SJCRH30 (cell line): ENCODE measurements at regions not wholly inside any gene's neighbourhood (a gene's known extent, or its start where the extent isn't known, plus 50 kb on each side); places are given as distances from the start of the nearest gene placed in this dataset.

ENCODE experiments used
- DNase-seq, 2 experiments: peaks; one replicate each; pipeline ENCODE4 v3.0.0-alpha.2; 2015 to 2020
- H3K27ac ChIP-seq: fragments of 250-450 bp; sonication (Bioruptor Pico); 2 replicates; pipeline ENCODE4 v1.5.1; 2020; ENCODE audit warnings: mild to moderate bottlenecking, moderate library complexity
- H3K27me3 ChIP-seq: fragments of 250-450 bp; sonication (Bioruptor Pico); 2 replicates; pipeline ENCODE4 v1.5.1; 2020; ENCODE audit warnings: mild to moderate bottlenecking, moderate library complexity
- H3K36me3 ChIP-seq: fragments of 250-450 bp; sonication (Bioruptor Pico); 2 replicates; pipeline ENCODE4 v1.5.1; 2020; ENCODE audit warnings: mild to moderate bottlenecking, moderate library complexity
- H3K4me1 ChIP-seq: fragments of 250-450 bp; sonication (Bioruptor Pico); 2 replicates; pipeline ENCODE4 v1.5.1; 2020; ENCODE audit warnings: mild to moderate bottlenecking, moderate library complexity
- H3K4me3 ChIP-seq: fragments of 250-450 bp; sonication (Bioruptor Pico); 2 replicates; pipeline ENCODE4 v1.5.1; 2020; ENCODE audit warnings: mild to moderate bottlenecking, moderate library complexity
- H3K9me3 ChIP-seq: fragments of 250-450 bp; sonication (Bioruptor Pico); replicated peaks from 2 replicates; pipeline ENCODE4 v1.5.1; 2020; ENCODE audit warnings: mild to moderate bottlenecking, moderate library complexity

DNA sequence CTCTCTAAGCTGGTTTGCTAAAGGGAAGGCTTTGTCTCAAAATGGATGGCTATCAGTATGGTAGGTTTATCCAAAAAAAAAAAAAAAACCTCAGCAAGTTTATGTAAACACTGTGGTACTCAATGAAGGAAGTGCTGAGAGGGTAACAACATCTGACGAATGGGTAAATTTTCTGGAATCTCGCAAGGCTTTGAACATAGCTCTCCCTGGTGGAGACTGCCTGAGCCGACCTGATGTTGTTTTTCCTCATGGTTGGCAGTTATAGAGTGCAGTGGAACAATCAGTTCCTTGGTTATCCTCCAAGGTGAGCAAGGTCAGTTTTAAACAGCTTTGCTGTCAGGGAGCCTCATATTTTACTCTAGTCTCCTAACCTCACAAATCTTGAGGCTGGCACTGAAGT, 94.6 kb downstream of the ZPLD1 start:
- Histone ChIP-seq H3K9me3 (no peaks in the 10 kb centered on the region), H3K27ac (no peak overlapping the region), H3K36me3 (no peaks in the 10 kb centered on the region), H3K4me1 (peaks cover 13% of the 10 kb centered on the region), H3K4me3 (no peak overlapping the region), H3K27me3 (no peaks in the 10 kb centered on the region)
- peak; percentile 13 to 56 for DNase-seq

DNA sequence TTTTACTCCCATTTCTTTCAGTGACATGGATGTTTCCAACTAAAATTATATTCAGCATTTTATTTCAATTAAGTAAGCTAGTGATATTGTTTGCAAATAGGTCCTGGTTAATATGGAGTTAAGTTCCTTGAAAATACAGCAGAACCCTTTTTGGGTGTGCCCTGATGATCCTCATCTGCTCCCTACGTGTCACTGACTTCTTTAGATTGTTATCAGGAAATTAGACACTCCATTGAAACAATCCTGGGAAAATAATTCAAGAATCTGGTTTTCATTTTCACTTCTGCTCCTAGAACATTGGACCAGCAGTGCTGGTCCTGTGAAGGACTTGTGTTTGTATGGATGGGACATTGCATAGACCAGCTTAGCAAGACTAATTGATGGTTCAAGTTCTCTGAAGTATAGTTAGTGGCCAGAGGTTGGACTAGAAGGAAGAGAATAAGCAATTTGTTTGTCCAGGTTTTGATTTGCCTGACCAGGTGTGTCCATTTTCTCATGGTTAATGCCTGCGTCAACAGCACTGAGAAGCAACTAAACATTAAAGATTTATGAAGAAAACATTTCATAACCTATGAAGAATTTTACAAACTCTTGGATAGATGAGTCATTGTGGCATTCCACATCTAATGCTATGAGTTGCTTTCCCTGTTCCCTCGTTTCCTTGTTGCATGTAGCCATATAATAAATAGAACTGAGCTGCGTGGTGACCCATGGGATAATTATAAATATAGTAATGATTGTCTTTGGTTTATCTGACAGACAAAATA, 95.8 kb downstream of the ZPLD1 start:
- Histone ChIP-seq H3K27ac (no peak overlapping the region; the same call in 1 of the 2 replicates), H3K27me3 (no peaks in the 10 kb centered on the region), H3K36me3 (no peaks in the 10 kb centered on the region), H3K9me3 (no peaks in the 10 kb centered on the region), H3K4me1 (peaks cover 13% of the 10 kb centered on the region), H3K4me3 (no peak overlapping the region)
- DNase-seq = peak in 1 of 2 experiments; percentile 38

DNA sequence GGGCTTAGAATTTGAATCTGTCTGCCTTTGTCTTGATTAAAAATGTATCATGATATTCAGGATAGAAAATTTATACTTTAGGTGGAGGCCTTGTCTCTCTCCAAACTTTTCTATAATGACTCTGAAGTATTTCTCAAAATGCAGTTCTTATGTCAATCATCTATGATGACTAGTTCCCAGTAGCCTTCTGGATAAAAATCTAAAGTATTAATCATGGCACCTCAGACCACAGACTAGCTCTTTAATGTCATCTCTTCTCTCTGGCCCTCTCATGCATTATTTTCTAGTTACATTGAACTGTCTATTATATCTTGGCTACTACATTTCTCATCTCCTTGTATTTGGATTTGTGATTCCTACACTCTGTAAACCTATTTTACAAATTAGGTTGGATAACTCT, 96.9 kb downstream of the ZPLD1 start:
- Histone ChIP-seq H3K27ac (no peak overlapping the region), H3K9me3 (no peaks in the 10 kb centered on the region), H3K36me3 (no peaks in the 10 kb centered on the region), H3K4me1 (peaks cover 13% of the 10 kb centered on the region), H3K27me3 (no peaks in the 10 kb centered on the region), H3K4me3 (no peak overlapping the region)
- DNase-seq = no peak

DNA sequence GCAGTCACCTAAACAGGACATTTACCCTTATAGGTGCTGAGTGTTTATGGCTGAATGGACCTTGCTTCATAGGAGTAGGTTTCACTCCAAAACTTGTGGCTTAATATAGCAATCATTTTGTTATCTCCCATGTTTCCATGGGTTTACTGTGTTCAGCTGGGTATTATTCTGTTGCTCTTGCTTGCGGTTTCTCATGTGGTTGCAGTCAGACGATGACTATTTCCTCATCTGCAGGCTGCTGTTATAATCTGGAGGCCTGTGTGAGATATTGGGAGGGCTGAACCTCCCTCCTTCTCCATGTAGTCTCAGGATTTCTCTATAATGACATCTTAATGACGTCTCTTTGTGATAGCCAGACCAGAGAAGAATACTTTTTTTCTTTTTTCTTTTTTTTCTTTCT, 98.1 kb downstream of the ZPLD1 start:
- no peaks in the 10 kb centered on the region for H3K27me3 ChIP-seq
- H3K9me3 ChIP-seq = no peaks in the 10 kb centered on the region
- no peak for DNase-seq
- H3K27ac ChIP-seq = no peak overlapping the region
- no peak overlapping the region for H3K4me3 ChIP-seq
- H3K4me1 ChIP-seq = peaks cover 13% of the 10 kb centered on the region
- no peaks in the 10 kb centered on the region for H3K36me3 ChIP-seq

DNA sequence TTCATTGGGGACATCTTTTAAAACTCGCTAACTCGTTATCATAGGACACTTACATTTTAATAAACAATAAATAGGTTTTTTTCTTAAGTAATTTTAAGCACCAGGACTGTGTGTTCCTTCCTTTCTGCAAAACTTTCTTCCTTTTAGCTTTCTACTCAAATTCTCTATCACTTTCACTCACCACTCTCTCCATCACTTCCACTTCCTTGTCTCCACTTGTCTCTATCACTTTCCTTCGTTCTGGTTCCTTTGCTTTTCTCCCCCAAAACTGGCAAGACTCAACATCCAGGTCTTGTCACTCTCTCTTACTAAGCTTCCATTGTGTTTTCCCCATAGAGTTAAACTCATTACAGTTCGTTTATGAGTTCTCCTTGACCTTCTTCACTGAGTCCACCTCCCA, 99.0 kb downstream of the ZPLD1 start:
- Histone ChIP-seq H3K4me1 (peaks cover 13% of the 10 kb centered on the region), H3K27me3 (no peaks in the 10 kb centered on the region), H3K27ac (no peak overlapping the region), H3K9me3 (no peaks in the 10 kb centered on the region), H3K4me3 (no peak overlapping the region), H3K36me3 (no peaks in the 10 kb centered on the region)
- DNase-seq = no peak

DNA sequence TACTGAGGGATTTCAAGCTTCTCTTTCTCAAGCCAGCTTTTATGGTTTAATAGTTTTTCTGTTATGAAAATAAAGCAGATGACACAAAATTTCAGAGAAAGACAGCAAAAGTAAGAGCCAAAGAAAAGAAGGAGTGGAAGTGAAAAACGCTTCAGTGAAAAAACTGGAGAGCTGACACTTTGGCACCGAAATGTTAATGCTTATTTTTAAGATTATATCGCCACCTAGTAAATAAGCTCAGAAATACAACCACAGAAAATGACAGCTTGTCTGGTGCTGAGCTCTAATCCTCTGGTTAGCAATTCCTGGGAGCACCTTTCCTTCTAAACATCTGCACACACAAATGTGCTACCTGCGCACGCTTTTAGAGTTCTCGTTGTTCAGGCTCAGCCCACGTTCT, 101.6 kb downstream of the ZPLD1 start:
- H3K4me1 ChIP-seq = no peaks in the 10 kb centered on the region
- no peak overlapping the region for H3K4me3 ChIP-seq
- DNase-seq = peak in 1 of 2 experiments; percentile 70
- no peaks in the 10 kb centered on the region for H3K36me3 ChIP-seq
- H3K9me3 ChIP-seq = no peaks in the 10 kb centered on the region
- no peak overlapping the region for H3K27ac ChIP-seq
- H3K27me3 ChIP-seq = no peaks in the 10 kb centered on the region

DNA sequence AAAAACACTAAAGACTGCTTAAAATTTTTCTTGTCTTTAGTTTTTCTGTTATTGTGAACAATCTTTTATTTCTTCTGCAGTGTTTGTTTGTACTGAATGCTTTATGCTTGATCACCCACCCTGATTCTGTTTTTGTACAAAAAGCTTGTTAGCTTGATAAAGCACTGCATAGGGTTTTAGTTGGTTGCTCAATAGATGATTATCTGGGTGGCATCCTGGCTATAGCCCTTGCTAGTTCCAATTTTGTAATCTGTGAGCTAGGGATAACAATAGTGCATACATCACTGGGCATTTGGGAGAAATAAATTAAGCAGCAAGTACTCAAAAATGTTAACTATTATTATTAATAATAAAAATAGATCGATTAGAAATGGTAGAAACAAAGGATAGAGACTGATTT, 102.3 kb downstream of the ZPLD1 start:
- no peaks in the 10 kb centered on the region for H3K36me3 ChIP-seq
- no peaks in the 10 kb centered on the region for H3K4me1 ChIP-seq
- DNase-seq = no peak
- H3K4me3 ChIP-seq = no peak overlapping the region
- H3K9me3 ChIP-seq = no peaks in the 10 kb centered on the region
- no peak overlapping the region for H3K27ac ChIP-seq
- H3K27me3 ChIP-seq = no peaks in the 10 kb centered on the region

DNA sequence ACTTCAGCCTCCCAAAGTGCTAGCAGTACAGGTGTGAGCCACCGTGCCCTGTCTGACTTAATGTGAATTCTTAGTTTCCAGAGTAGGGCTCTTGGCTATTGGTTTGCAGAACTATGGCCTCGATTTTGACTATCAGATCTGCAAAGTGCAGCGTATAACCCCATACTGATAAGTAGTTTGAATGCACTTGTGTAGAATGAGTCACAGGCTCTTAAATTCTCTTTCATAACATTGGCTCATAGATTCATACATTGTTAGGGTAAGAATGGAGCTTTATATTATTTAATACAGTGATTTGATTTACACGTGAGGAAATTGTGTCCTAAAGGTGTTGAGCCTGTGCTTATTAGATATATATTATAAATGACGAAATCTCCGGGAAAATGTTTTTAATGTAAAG, 109.9 kb downstream of the ZPLD1 start:
- H3K27me3 ChIP-seq = no peaks in the 10 kb centered on the region
- no peak for DNase-seq
- H3K27ac ChIP-seq = no peak overlapping the region
- H3K4me1 ChIP-seq = no peaks in the 10 kb centered on the region
- no peaks in the 10 kb centered on the region for H3K9me3 ChIP-seq
- no peak overlapping the region for H3K4me3 ChIP-seq
- H3K36me3 ChIP-seq = no peaks in the 10 kb centered on the region

DNA sequence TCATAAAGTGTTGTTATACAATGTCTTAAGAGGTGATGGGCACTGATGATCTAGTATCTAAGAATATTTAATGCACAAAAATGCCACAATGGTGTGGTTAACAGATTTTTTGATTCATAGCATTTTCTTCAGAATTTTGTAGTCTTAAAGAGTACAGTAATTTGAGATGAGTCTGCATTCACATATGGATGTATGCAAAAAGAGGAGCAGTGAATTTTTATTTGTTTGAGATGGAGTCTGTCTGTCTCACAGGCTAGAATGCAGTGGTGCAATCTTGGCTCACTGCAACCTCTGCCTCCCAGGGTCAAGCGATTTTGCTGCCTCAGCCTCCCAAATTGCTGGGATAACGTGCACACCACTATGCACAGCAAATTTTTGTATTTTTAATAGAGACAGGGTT, 110.5 kb downstream of the ZPLD1 start:
- Histone ChIP-seq H3K4me3 (no peak overlapping the region), H3K4me1 (no peaks in the 10 kb centered on the region), H3K27ac (no peak overlapping the region), H3K36me3 (no peaks in the 10 kb centered on the region), H3K27me3 (no peaks in the 10 kb centered on the region), H3K9me3 (no peaks in the 10 kb centered on the region)
- DNase-seq = no peak

DNA sequence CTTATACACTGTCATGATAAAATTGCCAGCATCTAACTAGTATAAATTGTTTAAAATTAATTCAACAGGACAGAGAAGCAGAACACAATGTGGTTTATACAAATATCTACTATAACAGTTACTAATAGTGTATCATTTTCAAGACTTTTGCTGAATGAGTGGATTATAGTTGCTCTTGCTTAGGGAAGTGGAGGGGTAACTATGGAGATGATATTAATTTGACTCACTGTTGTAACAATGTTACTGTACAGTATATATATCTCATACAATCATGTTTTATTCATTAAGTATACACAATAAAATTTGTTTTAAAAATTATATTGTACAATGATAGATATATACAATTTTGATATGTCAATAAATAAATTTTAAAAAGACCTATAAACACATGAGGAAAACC, 119.1 kb downstream of the ZPLD1 start:
- Histone ChIP-seq H3K36me3 (no peaks in the 10 kb centered on the region), H3K4me3 (no peak overlapping the region), H3K27ac (no peak overlapping the region), H3K27me3 (no peaks in the 10 kb centered on the region), H3K9me3 (no peaks in the 10 kb centered on the region), H3K4me1 (no peaks in the 10 kb centered on the region)
- DNase-seq = no peak

DNA sequence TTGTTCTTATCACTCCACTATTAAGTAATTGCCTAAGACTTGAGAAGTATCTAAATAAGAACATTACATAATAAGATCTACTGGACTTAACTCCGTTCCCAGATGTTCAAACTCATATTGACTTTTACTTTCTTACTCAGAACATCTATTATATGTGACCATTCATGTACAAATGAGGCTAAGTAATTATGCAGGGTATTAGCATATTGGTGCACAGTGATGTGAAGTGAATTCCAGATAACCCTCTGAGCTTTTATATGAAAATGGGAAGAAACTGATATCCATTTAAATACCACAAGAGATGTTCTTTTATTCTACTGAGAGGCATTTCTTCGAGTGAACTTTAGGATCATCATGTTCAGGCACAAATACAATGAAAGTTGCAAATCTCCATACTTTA, 135.7 kb downstream of the ZPLD1 start:
- Histone ChIP-seq H3K4me1 (no peaks in the 10 kb centered on the region), H3K27ac (no peak overlapping the region), H3K4me3 (no peak overlapping the region), H3K36me3 (no peaks in the 10 kb centered on the region), H3K9me3 (no peaks in the 10 kb centered on the region), H3K27me3 (no peaks in the 10 kb centered on the region)
- no peak for DNase-seq

DNA sequence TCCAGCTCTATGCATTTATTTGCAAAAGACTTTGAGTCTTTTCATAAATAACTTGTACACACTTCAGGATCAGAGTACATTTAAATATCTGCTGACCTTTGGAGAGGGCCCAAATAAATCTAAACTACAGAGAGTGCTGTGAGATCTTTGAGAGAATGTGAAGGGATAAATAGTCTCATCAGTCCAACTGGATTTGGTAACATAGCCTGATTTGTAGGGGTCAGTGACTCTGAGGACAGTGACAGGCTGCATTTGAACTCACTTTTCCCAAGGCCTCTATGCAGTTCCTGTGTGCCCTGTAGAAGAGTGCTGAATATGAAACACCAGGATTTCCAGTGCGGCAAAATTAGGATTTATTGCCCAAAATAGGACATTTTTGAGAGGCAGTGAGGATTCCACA, 136.2 kb downstream of the ZPLD1 start:
- no peak overlapping the region for H3K4me3 ChIP-seq
- H3K27me3 ChIP-seq = no peaks in the 10 kb centered on the region
- no peaks in the 10 kb centered on the region for H3K36me3 ChIP-seq
- DNase-seq = no peak
- no peaks in the 10 kb centered on the region for H3K9me3 ChIP-seq
- no peaks in the 10 kb centered on the region for H3K4me1 ChIP-seq
- H3K27ac ChIP-seq = no peak overlapping the region

DNA sequence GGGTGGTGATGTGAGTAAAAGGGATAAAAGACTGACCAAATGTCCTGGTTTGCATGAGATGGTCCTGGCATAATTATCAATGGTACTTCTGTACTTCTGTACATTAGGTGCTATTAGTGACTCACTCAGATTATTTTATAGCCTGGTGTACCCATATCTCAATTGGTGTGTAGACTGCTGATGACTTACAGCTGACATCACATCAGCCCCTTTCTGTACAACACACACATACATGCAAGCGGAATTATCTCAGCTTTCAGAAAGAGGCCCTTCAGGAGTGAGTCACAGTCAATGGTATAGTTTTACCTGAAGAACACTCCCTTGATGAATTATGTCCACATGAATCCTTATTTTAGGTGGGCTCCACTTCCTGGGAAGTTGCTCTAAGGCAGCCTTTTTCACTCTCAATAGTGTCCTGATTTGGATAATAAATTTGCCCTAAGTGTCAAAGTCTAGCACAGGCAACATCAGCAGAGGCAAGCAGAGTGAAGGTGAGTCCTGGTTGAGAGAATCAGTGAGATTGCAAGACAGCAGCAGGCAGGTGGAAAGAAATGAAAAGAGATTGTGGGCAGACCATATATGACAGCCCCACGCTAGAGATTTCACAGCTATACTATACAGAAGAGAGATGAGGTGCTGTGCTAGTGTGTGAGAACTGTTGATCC, 137.0 kb downstream of the ZPLD1 start:
- Histone ChIP-seq H3K9me3 (no peaks in the 10 kb centered on the region), H3K4me1 (no peaks in the 10 kb centered on the region), H3K4me3 (no peak overlapping the region), H3K27ac (no peak overlapping the region), H3K36me3 (no peaks in the 10 kb centered on the region), H3K27me3 (no peaks in the 10 kb centered on the region)
- no peak for DNase-seq

DNA sequence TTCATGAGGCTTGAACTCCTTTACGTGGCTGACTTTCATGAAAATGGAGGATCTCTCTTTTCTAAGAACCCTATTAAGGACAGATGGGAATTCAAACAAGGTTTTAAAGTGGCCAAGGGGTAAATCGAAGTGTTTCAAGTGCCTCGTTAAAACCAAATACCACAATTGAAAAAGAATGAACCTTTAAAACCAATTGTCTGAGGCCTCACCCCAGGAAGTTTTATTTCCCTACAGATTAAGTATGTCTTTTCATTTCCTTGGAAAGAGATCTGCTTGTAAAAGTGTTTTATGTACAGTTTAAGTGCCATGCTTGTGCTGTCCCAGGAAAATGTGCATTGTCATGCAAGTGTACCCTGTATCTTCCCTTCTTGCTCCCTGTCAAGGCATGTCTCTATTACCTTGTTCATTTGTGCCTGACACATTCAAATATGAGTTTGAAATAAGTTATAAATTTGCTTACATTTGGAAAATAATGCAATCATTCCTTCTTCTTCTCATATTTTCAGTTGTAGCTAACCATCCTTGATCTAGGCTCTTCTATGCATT, 138.7 kb downstream of the ZPLD1 start:
- Histone ChIP-seq H3K4me1 (no peaks in the 10 kb centered on the region), H3K27ac (no peak overlapping the region), H3K36me3 (no peaks in the 10 kb centered on the region), H3K4me3 (no peak overlapping the region), H3K27me3 (no peaks in the 10 kb centered on the region), H3K9me3 (no peaks in the 10 kb centered on the region)
- DNase-seq = no peak

DNA sequence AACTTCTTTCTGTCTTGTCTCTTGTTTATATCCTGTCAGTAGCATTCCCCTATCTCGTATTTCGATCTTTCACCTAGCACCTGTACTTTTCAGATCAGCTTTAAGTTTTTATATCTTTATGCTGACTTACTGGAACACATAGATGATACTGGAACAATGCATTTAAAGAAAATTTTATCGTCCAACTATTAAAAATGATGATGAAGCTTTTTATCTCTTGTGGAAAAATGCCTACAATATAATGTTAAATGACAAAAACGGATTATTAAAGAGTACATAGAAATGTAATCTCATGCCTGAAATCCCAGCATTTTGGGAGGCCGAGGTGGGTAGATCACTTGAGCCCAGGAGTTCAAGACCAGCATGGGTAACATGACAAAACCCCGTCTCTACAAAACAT, 139.5 kb downstream of the ZPLD1 start:
- Histone ChIP-seq H3K36me3 (no peaks in the 10 kb centered on the region), H3K4me1 (no peaks in the 10 kb centered on the region), H3K4me3 (no peak overlapping the region), H3K27ac (no peak overlapping the region), H3K27me3 (no peaks in the 10 kb centered on the region), H3K9me3 (no peaks in the 10 kb centered on the region)
- no peak for DNase-seq

DNA sequence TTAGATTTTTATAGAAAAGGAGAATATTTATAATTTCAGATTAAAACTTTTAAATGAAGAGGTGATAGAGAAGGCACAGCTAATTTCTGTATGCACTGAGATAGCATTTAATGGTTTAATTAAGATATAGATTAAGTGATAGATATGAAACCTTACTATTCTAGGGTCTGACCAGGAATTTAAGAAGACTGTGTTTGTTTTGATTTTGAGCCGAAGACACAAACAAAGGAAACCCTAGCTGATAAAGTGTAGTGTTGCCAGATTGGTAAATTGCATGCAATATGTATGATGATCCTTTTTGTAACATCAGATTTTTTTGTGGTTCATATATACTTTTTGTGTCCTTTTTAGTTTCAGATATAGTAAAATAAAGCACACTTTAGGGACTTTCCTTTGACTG, 141.8 kb downstream of the ZPLD1 start:
- Histone ChIP-seq H3K4me1 (no peaks in the 10 kb centered on the region), H3K27ac (no peak overlapping the region), H3K4me3 (no peak overlapping the region), H3K27me3 (no peaks in the 10 kb centered on the region), H3K9me3 (no peaks in the 10 kb centered on the region), H3K36me3 (no peaks in the 10 kb centered on the region)
- DNase-seq = no peak
